Keratinocyte (primary cell): ENCODE measurements at regions not wholly inside any gene's neighbourhood (a gene's known extent, or its start where the extent isn't known, plus 50 kb on each side); places are given as distances from the start of the nearest gene placed in this dataset.
"Not testable (repeated sequence)": the region's sequence is repeated elsewhere in the genome, so short reads cannot be mapped to it uniquely, and the experiment has no call there.

Source experiments
- EZH2 ChIP-seq: IDR thresholded peaks from one replicate; pipeline ENCODE4 v1.6.1; 2012; ENCODE audit warnings: inconsistent platforms, mild to moderate bottlenecking, low read length, moderate library complexity
- TF ChIP-seq, protein P1 (sequence below), 3 experiments: IDR thresholded peaks in 1 of 3; conservative IDR thresholded peaks in 1 of 3; optimal IDR thresholded peaks in 1 of 3; 2 replicates in 2 of 3; 3 replicates in 1 of 3; pipeline versions ENCODE3 to v1.5.1; 2011; ENCODE audit warnings: low read length in 3 of 3, mild to moderate bottlenecking in 3 of 3, moderate library complexity in 2 of 3, control low read depth in 1 of 3, inconsistent platforms in 1 of 3; ENCODE audit not compliant: insufficient read depth in 2 of 3; ENCODE audit errors: extremely low read depth in 1 of 3

DNA sequence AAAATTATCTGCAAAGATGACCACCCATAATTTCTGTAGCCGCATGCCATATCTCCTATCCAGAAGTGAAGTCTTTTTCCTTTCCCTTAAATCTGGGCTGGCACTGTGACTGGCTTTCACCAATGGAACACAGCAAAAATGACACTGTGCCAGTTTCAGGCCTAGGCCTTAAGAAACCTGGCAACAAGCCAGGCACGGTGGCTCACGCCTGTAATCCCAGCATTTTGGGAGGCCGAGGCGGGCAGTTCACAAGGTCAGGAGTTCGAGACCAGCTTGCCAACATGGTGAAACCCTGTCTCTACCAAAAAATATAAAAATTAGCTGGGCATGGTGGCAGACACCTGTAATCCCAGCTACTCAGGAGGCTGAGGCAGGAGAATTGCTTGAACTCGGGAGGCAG, 120.3 kb downstream of the EFHB start:
- TF ChIP-seq, protein P1, sequence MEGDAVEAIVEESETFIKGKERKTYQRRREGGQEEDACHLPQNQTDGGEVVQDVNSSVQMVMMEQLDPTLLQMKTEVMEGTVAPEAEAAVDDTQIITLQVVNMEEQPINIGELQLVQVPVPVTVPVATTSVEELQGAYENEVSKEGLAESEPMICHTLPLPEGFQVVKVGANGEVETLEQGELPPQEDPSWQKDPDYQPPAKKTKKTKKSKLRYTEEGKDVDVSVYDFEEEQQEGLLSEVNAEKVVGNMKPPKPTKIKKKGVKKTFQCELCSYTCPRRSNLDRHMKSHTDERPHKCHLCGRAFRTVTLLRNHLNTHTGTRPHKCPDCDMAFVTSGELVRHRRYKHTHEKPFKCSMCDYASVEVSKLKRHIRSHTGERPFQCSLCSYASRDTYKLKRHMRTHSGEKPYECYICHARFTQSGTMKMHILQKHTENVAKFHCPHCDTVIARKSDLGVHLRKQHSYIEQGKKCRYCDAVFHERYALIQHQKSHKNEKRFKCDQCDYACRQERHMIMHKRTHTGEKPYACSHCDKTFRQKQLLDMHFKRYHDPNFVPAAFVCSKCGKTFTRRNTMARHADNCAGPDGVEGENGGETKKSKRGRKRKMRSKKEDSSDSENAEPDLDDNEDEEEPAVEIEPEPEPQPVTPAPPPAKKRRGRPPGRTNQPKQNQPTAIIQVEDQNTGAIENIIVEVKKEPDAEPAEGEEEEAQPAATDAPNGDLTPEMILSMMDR (optimal IDR thresholded peaks at IDR 0.05 in 1 of 3, IDR thresholded peaks at IDR 0.05 in 1 of 3, conservative IDR thresholded peaks at IDR 0.05 in 1 of 3; ENCODE audit: extremely low read depth in 1 of 3, insufficient read depth in 2 of 3, low read length in 3 of 3) = not testable (repeated sequence)
- not testable (repeated sequence) for TF ChIP-seq EZH2
